K562 (cell line): ENCODE measurements at regions not wholly inside any gene's neighbourhood (a gene's known extent, or its start where the extent isn't known, plus 50 kb on each side); places are given as distances from the start of the nearest gene placed in this dataset.
A peak's percentile ranks its signal among the peaks of the same experiment; 100 is the strongest.

Experiments used
- ATAC-seq: fragments of 200-7000 bp; cut with Tn5 transposase; 3 replicates; pipeline ENCODE4 v1.9.1; 2020; ENCODE audit warnings: moderate library complexity
- BruUV-seq: library from RNA; stranded (reverse); fragments of 400-500 nt; replicated peaks from 2 replicates; lab custom pipeline; 2021; lab: Mats Ljungman, UMichigan
- CTCF ChIA-PET: fragments of 300-600 bp; formaldehyde crosslinking; extraction: SDS; loops from one replicate; lab custom pipeline; 2021; ENCODE audit warnings: low intra/inter-chr PET ratio; lab: Yijun Ruan, JAX
- POLR2A ChIA-PET: fragments of 300-600, 350-650 bp; sonication (Branson Sonifier 250); formaldehyde crosslinking; extraction: SDS; loops from one replicate; lab custom pipeline; 2021; ENCODE audit warnings: antibody characterized with exemption, inconsistent platforms; lab: Yijun Ruan, JAX
- DNase-seq, 4 experiments: peaks; one replicate each; pipeline versions ENCODE4 v3.0.0 to v3.0.0-alpha.2; 2011 to 2018; ENCODE audit warnings: low spot score in 3 of 4, mixed read lengths in 3 of 4; ENCODE audit errors: extremely low read depth in 1 of 4
- FAIRE-seq: peaks from 2 replicates; lab custom pipeline; 2011; peaks lifted over from hg19 to GRCh38; lab: Jason Lieb, UNC
- H2AFZ ChIP-seq: 2 replicates; pipeline ENCODE4 v1.6.0; 2011; ENCODE audit warnings: low read depth, low read length, control low read depth, inconsistent platforms
- H3K27ac ChIP-seq: fragments of 200-600 bp; 3 replicates; pipeline ENCODE4 v1.8.0; 2011; ENCODE audit warnings: low read depth, mild to moderate bottlenecking, control low read depth, inconsistent platforms, low read length, moderate library complexity, mixed read lengths; ENCODE audit errors: extremely low read depth
- H3K27me3 ChIP-seq, 2 experiments: fragments of 300-600 bp in 1 of 2; 2 replicates in 1 of 2; 3 replicates in 1 of 2; pipeline versions ENCODE4 v1.6.0 to v1.8.0; 2011; ENCODE audit warnings: inconsistent platforms in 2 of 2, low read length in 2 of 2, mild to moderate bottlenecking in 1 of 2, mixed read lengths in 1 of 2, moderate library complexity in 1 of 2; ENCODE audit not compliant: control insufficient read depth in 2 of 2, insufficient read depth in 2 of 2
- H3K36me3 ChIP-seq: fragments of 300-600 bp; 3 replicates; pipeline ENCODE4 v1.8.0; 2011; ENCODE audit warnings: mild to moderate bottlenecking, low read length, inconsistent platforms; ENCODE audit not compliant: control insufficient read depth, insufficient read depth
- H3K4me1 ChIP-seq, 2 experiments: fragments of 200-600 bp in 1 of 2; replicated peaks in 1 of 2; 2 replicates in 1 of 2; 3 replicates in 1 of 2; pipeline versions ENCODE4 v1.5.1 to v1.8.0; 2011; ENCODE audit warnings: inconsistent platforms in 2 of 2, low read length in 2 of 2, mild to moderate bottlenecking in 1 of 2, mixed read lengths in 1 of 2, moderate library complexity in 1 of 2; ENCODE audit not compliant: control insufficient read depth in 2 of 2, insufficient read depth in 2 of 2
- H3K4me2 ChIP-seq: 2 replicates; pipeline ENCODE4 v1.6.1; 2011; ENCODE audit warnings: low read length, control low read depth, inconsistent platforms, mixed read lengths; ENCODE audit not compliant: insufficient read depth
- H3K4me3 ChIP-seq: fragments of 200-600 bp; sonication (generic), shearing (Covaris generic); 2 replicates; pipeline ENCODE4 v1.5.1; 2016; ENCODE audit warnings: control low read depth, inconsistent platforms
- H3K79me2 ChIP-seq: fragments of 200-600 bp; 3 replicates; pipeline ENCODE4 v1.8.0; 2011; ENCODE audit warnings: low read length, inconsistent platforms; ENCODE audit not compliant: control insufficient read depth, insufficient read depth
- H3K9ac ChIP-seq, 2 experiments: 2 replicates each; pipeline versions ENCODE4 v1.6.0 to v1.6.1; 2011; ENCODE audit warnings: low read depth in 2 of 2, low read length in 2 of 2, control low read depth in 1 of 2, inconsistent platforms in 1 of 2, mild to moderate bottlenecking in 1 of 2, mixed read lengths in 1 of 2; ENCODE audit not compliant: insufficient read depth in 1 of 2
- H3K9me1 ChIP-seq: one replicate; pipeline ENCODE4 v1.6.0; 2011; ENCODE audit warnings: inconsistent platforms, mild to moderate bottlenecking, low read length, moderate library complexity; ENCODE audit not compliant: control insufficient read depth, insufficient read depth
- H3K9me3 ChIP-seq: replicated peaks from 2 replicates; pipeline ENCODE4 v1.5.1; 2011; ENCODE audit warnings: low read depth, low read length, inconsistent platforms; ENCODE audit not compliant: control insufficient read depth, insufficient read depth
- H4K20me1 ChIP-seq: replicated peaks from 2 replicates; pipeline ENCODE4 v1.6.1; 2011; ENCODE audit warnings: low read length, inconsistent platforms, mixed read lengths; ENCODE audit not compliant: control insufficient read depth, insufficient read depth
- BCLAF1 ChIP-seq, 2 experiments: fragments of 450-650 bp in 1 of 2; IDR thresholded peaks; 2 replicates each; pipeline ENCODE4 v1.6.1; 2011 to 2017; ENCODE audit warnings: low read depth in 2 of 2, antibody characterized with exemption in 1 of 2, borderline replicate concordance in 1 of 2, low read length in 1 of 2, mild to moderate bottlenecking in 1 of 2, mixed read lengths in 1 of 2; ENCODE audit not compliant: control insufficient read depth in 1 of 2
- CBX3 ChIP-seq, 2 experiments: IDR thresholded peaks; 1 replicate in 1 of 2; 2 replicates in 1 of 2; pipeline ENCODE4 v1.6.1; 2012; ENCODE audit warnings: inconsistent platforms in 2 of 2, low read length in 2 of 2, borderline replicate concordance in 1 of 2, control low read depth in 1 of 2
- E2F3 ChIP-seq: fragments of 250-450 bp; sonication (Bioruptor Pico); IDR thresholded peaks from 2 replicates; pipeline ENCODE4 v1.4.0; 2020; ENCODE audit warnings: mild to moderate bottlenecking
- EGR1 ChIP-seq: fragments of 450-650 bp; conservative IDR thresholded peaks from 2 replicates; pipeline ENCODE4 v1.6.1; 2017; ENCODE audit warnings: mild to moderate bottlenecking
- FOXP1 ChIP-seq: sonication (generic); formaldehyde crosslinking; IDR thresholded peaks from 2 replicates; pipeline ENCODE4 v1.8.0; 2022; ENCODE audit warnings: mild to moderate bottlenecking, missing genetic modification reagents
- KLF6 ChIP-seq: fragments of 250-450 bp; sonication (Bioruptor Pico); IDR thresholded peaks from 2 replicates; pipeline ENCODE4 v1.4.0; 2020; ENCODE audit warnings: mild to moderate bottlenecking, moderate library complexity, borderline replicate concordance
- MAFF ChIP-seq: IDR thresholded peaks from 2 replicates; pipeline ENCODE4 v1.6.1; 2012; ENCODE audit warnings: low read length, improper control_type of control experiment
- RB1 ChIP-seq: fragments of 450-650 bp; IDR thresholded peaks from 2 replicates; pipeline ENCODE4 v1.6.1; 2017; ENCODE audit warnings: low read depth, mild to moderate bottlenecking
- SRSF7 ChIP-seq: fragments of 200-400 bp; formaldehyde crosslinking; optimal IDR thresholded peaks from 2 replicates; pipeline ENCODE3; 2017; ENCODE audit warnings: mild to moderate bottlenecking, low read depth, low read length
- TCFL5 ChIP-seq: fragments of 250-450 bp; sonication (Bioruptor Pico); conservative IDR thresholded peaks from 2 replicates; pipeline ENCODE4 v1.6.1; 2021; ENCODE audit warnings: mild to moderate bottlenecking, moderate library complexity, matching md5 sums
- ZNF184 ChIP-seq: sonication (generic); formaldehyde crosslinking; IDR thresholded peaks from 2 replicates; pipeline ENCODE4 v1.5.0; 2020; ENCODE audit warnings: missing genetic modification reagents
- ZNF263 ChIP-seq: sonication (generic); formaldehyde crosslinking; IDR thresholded peaks from 2 replicates; pipeline ENCODE4 v1.8.0; 2022; ENCODE audit warnings: mild to moderate bottlenecking, missing genetic modification reagents, borderline replicate concordance
- ZNF277 ChIP-seq: fragments of 250-450 bp; sonication (Bioruptor Pico); IDR thresholded peaks from 2 replicates; pipeline ENCODE4 v1.8.0; 2022; ENCODE audit warnings: inconsistent platforms, mild to moderate bottlenecking, moderate library complexity, borderline replicate concordance
- ZNF609 ChIP-seq: sonication (generic); formaldehyde crosslinking; IDR thresholded peaks from 2 replicates; pipeline ENCODE4 v1.8.1; 2023; ENCODE audit warnings: missing genetic modification reagents, mild to moderate bottlenecking, borderline replicate concordance
- in situ Hi-C: fragments of 300-500 bp; cut with MboI; formaldehyde crosslinking; loops from 4 replicates; pipeline ENCODE4 v1.15.0; 2018; ENCODE audit warnings: inconsistent platforms, mixed read lengths
- intact Hi-C: fragments of 100-400 bp; cut with micrococcal nuclease; formaldehyde crosslinking; loops from 2 replicates; pipeline ENCODE4 v1.14.2; 2022

GRCh38 chr13:80688593-80688992, 347.7 kb upstream of the SPRY2 start:
- ChIA-PET CTCF (no interaction called here), POLR2A (no interaction called here)
- H3K9me1 ChIP-seq: no peaks in the 10 kb centered on the region
- DNase-seq: peak in 2 of 4 experiments; percentile 7 to 14
- BruUV-seq: no TSS peak
- no peak overlapping the region for H3K9ac ChIP-seq
- FAIRE-seq: no peak
- no peak overlapping the region for H3K4me3 ChIP-seq
- H3K4me1 ChIP-seq: no peaks in the 10 kb centered on the region
- H4K20me1 ChIP-seq: no peaks in the 10 kb centered on the region
- in situ Hi-C loops: no loop called here
- ATAC-seq: peak; percentile 21; the same call in 2 of the 3 replicates
- no peak overlapping the region for H3K27ac ChIP-seq
- H3K27me3 ChIP-seq: no peaks in the 10 kb centered on the region
- H3K36me3 ChIP-seq: no peaks in the 10 kb centered on the region
- peaks cover 3% of the 10 kb centered on the region; the same call in 1 of the 2 replicates for H3K9me3 ChIP-seq
- H3K79me2 ChIP-seq: no peaks in the 10 kb centered on the region
- intact Hi-C loops: no loop called here
- H2AFZ ChIP-seq: no peak overlapping the region
- H3K4me2 ChIP-seq: no peak overlapping the region
- TF ChIP-seq EGR1 (no peak), ZNF184 (CRISPR knock-in tag) (0 out of 2 replicates have a peak, but pooled peaks have one; percentile 4), CBX3 (IDR thresholded peaks at IDR 0.05; ENCODE audit: borderline replicate concordance in 1 of 2, low read length in 2 of 2) (no peak), ZNF263 (no peak), MAFF (no peak), ZNF609 (CRISPR knock-in tag) (no peak), ZNF277 (CRISPR knock-in tag) (0 out of 2 replicates have a peak, but pooled peaks have one; percentile 28), RB1 (no peak), KLF6 (CRISPR knock-in tag) (no peak), SRSF7 (no peak), BCLAF1 (IDR thresholded peaks at IDR 0.05; ENCODE audit: borderline replicate concordance in 1 of 2, control insufficient read depth in 1 of 2, low read depth in 2 of 2, low read length in 1 of 2) (no peak), FOXP1 (no peak), TCFL5 (CRISPR knock-in tag) (no peak), E2F3 (no peak)
